RWPE1 (cell line): ENCODE measurements at regions not wholly inside any gene's neighbourhood (a gene's known extent, or its start where the extent isn't known, plus 50 kb on each side); places are given as distances from the start of the nearest gene placed in this dataset.
"Not testable (repeated sequence)": the region's sequence is repeated elsewhere in the genome, so short reads cannot be mapped to it uniquely, and the experiment has no call there.

Experiments
- CTCF ChIA-PET: fragments of 350-600 bp; sonication (Branson Sonifier 250); formaldehyde crosslinking; extraction: SDS; loops from one replicate; lab custom pipeline; 2021; lab: Yijun Ruan, JAX
- POLR2A ChIA-PET: fragments of 400-600 bp; formaldehyde crosslinking; extraction: SDS; loops from one replicate; lab custom pipeline; 2020; ENCODE audit warnings: antibody characterized with exemption; ENCODE audit not compliant: low non-redundant PET; lab: Yijun Ruan, JAX
- DNase-seq: peaks from one replicate; pipeline ENCODE4 v3.0.0; 2012; ENCODE audit warnings: low spot score
- H3K27ac ChIP-seq: fragments of 450-650 bp; 2 replicates; pipeline ENCODE4 v1.5.1; 2017
- CTCF ChIP-seq: fragments of 450-650 bp; conservative IDR thresholded peaks from 2 replicates; pipeline ENCODE4 v1.5.1; 2017; ENCODE audit warnings: low read depth, mild to moderate bottlenecking

- H3K27ac ChIP-seq = no peak overlapping the region
- POLR2A ChIA-PET = no interaction called here
- TF ChIP-seq CTCF = no peak
- CTCF ChIA-PET = no interaction called here
- DNase-seq = no peak
Observed at GRCh38 chr16:11414815-11415775, 69.8 kb downstream of the RMI2 start.

- CTCF ChIA-PET = no interaction called here
- no peak for TF ChIP-seq CTCF
- POLR2A ChIA-PET = no interaction called here
Observed at GRCh38 chr16:11416228-11417001, 71.2 kb downstream of the RMI2 start.

GRCh38 chr16:11417487-11417886 is 72.2 kb downstream of the RMI2 start:
- TF ChIP-seq CTCF = no peak
- no peak for DNase-seq
- no peak overlapping the region for H3K27ac ChIP-seq
- ChIA-PET CTCF (interaction anchor here (0.6 to 1.1 kb wide), 2 partner anchors 21 to 217 kb away, joined by 3 to 5 read pairs; no protein-coding TSS in a partner anchor), POLR2A (no interaction called here)

More at GRCh38 chr16:11416228-11417001, 71.2 kb downstream of the RMI2 start:
- DNase-seq = no peak
- H3K27ac ChIP-seq = no peak overlapping the region

- ChIA-PET CTCF (no interaction called here), POLR2A (no interaction called here)
- DNase-seq = no peak
- no peak for TF ChIP-seq CTCF
- no peak overlapping the region for H3K27ac ChIP-seq
Observed at GRCh38 chr16:11418506-11418905, 73.2 kb downstream of the RMI2 start.

- H3K27ac ChIP-seq, POLR2A ChIA-PET, DNase-seq, CTCF ChIA-PET: not testable (repeated sequence)
Observed at GRCh38 chr16:11420067-11420466, 74.8 kb downstream of the RMI2 start.

- no peak overlapping the region for H3K27ac ChIP-seq
- ChIA-PET CTCF (interaction anchor here (0.6 kb wide), 1 partner anchor 59 kb away, joined by 3 read pairs; no protein-coding TSS in a partner anchor), POLR2A (no interaction called here)
- no peak for TF ChIP-seq CTCF
- no peak for DNase-seq
Observed at GRCh38 chr16:11420895-11421294, 75.6 kb downstream of the RMI2 start.
